Astrocyte (in vitro differentiated cells and primary cell): ENCODE measurements at regions not wholly inside any gene's neighbourhood (a gene's known extent, or its start where the extent isn't known, plus 50 kb on each side); places are given as distances from the start of the nearest gene placed in this dataset.

Source experiments
- DNase-seq: peaks from one replicate; pipeline ENCODE4 v3.0.0-alpha.2; 2010; ENCODE audit warnings: low read depth
- FAIRE-seq: peaks from 2 replicates; lab custom pipeline; 2011; peaks lifted over from hg19 to GRCh38; lab: Jason Lieb, UNC
- H2AFZ ChIP-seq: 2 replicates; pipeline ENCODE4 v1.6.0; 2012; ENCODE audit warnings: low read depth, low read length, inconsistent platforms
- H3K27ac ChIP-seq: 2 replicates; pipeline ENCODE4 v1.5.1; 2011; ENCODE audit warnings: low read depth, low read length, inconsistent platforms
- H3K27me3 ChIP-seq: 2 replicates; pipeline ENCODE4 v1.6.0; 2011; ENCODE audit warnings: low read length, inconsistent platforms; ENCODE audit not compliant: insufficient read depth
- H3K36me3 ChIP-seq: 2 replicates; pipeline ENCODE4 v1.5.1; 2011; ENCODE audit warnings: low read length, inconsistent platforms; ENCODE audit not compliant: insufficient read depth
- H3K4me1 ChIP-seq: 2 replicates; pipeline ENCODE4 v1.5.1; 2011; ENCODE audit warnings: low read length, inconsistent platforms; ENCODE audit not compliant: insufficient read depth
- H3K4me2 ChIP-seq: 2 replicates; pipeline ENCODE4 v1.6.0; 2012; ENCODE audit warnings: low read length, inconsistent platforms
- H3K4me3 ChIP-seq: 2 replicates; pipeline ENCODE4 v1.5.1; 2011; ENCODE audit warnings: low read depth, mild to moderate bottlenecking, low read length, inconsistent platforms; ENCODE audit not compliant: insufficient read depth
- H3K79me2 ChIP-seq: 2 replicates; pipeline ENCODE4 v1.6.0; 2012; ENCODE audit warnings: mild to moderate bottlenecking, low read length, inconsistent platforms; ENCODE audit not compliant: insufficient read depth
- H3K9ac ChIP-seq: 2 replicates; pipeline ENCODE4 v1.6.0; 2012; ENCODE audit warnings: mild to moderate bottlenecking, low read length, inconsistent platforms
- H3K9me3 ChIP-seq: 2 replicates; pipeline ENCODE4 v1.5.1; 2012; ENCODE audit warnings: low read depth, mild to moderate bottlenecking, low read length, inconsistent platforms; ENCODE audit not compliant: insufficient read depth
- H4K20me1 ChIP-seq: 2 replicates; pipeline ENCODE4 v1.6.0; 2012; ENCODE audit warnings: low read length, inconsistent platforms; ENCODE audit not compliant: insufficient read depth
- H3K27ac Mint-ChIP-seq: one replicate; pipeline ENCODE4 v1.8.0; 2021; ENCODE audit warnings: mild to moderate bottlenecking, mixed read lengths; ENCODE audit not compliant: unreplicated experiment
- H3K27me3 Mint-ChIP-seq: one replicate; pipeline ENCODE4 v1.8.0; 2021; ENCODE audit warnings: low read depth, mixed read lengths; ENCODE audit not compliant: unreplicated experiment
- H3K36me3 Mint-ChIP-seq: one replicate; pipeline ENCODE4 v1.8.0; 2021; ENCODE audit warnings: low read depth, mixed read lengths; ENCODE audit not compliant: unreplicated experiment
- H3K4me1 Mint-ChIP-seq: one replicate; pipeline ENCODE4 v1.8.0; 2021; ENCODE audit warnings: low read depth, mixed read lengths; ENCODE audit not compliant: unreplicated experiment
- H3K4me3 Mint-ChIP-seq: one replicate; pipeline ENCODE4 v1.8.0; 2021; ENCODE audit warnings: mild to moderate bottlenecking, moderate library complexity, mixed read lengths; ENCODE audit not compliant: unreplicated experiment
- H3K9me3 Mint-ChIP-seq: one replicate; pipeline ENCODE4 v1.8.0; 2021; ENCODE audit warnings: mild to moderate bottlenecking, mixed read lengths; ENCODE audit not compliant: unreplicated experiment
- EZH2 ChIP-seq: IDR thresholded peaks from 2 replicates; pipeline ENCODE4 v1.6.1; 2012; ENCODE audit warnings: mild to moderate bottlenecking, low read length, inconsistent platforms; ENCODE audit not compliant: insufficient read depth
- TF ChIP-seq, protein P1 (sequence below): IDR thresholded peaks from 2 replicates; pipeline ENCODE4 v1.5.1; 2011; ENCODE audit warnings: low read depth, mild to moderate bottlenecking, inconsistent platforms, low read length, moderate library complexity; ENCODE audit not compliant: insufficient read depth

DNA sequence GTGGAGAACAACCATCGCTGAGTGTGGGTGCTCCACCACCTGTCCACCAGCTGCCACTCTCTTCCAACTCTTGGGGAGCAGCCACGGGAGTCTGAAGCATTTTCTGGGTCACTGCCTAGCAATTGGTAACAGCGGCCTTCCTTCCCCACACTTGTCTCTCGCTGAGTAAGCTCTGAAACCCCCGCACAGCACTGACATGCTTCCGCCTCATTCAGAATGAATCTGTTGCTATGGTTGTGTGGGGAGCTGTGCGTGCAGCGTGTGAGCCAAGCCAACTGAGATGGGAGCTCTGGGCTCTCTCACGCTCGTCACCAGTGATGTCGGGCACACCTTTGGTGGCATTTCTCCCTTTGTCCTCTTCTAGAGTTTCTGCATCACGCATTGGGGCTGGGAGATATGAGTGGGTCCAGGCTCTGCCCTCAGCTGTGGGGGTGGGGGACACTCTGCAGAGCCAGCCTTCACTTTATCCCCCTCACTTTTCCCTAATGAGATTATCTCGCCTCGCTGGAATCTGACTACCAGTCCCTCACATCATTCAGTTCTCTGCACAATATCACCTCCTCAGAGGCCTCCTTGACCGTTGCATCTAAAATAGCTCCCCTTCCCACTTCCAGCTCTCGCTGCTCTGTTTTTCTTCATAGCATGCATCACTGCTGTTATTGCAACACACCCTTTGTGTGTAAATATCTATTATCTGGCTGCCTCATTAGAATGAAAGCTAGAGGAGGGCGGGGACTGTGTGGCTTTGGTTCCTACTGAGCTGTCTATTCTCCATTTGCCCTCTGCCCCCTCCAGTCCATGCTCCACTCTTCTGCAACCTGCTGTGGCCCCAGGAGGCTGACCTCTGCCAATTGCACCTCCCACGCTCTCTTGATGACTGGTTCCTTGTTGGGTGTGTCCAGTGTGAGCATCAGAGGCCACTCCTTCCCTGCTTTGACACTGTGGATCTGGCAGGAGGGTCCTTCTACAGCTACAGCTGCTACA, 569.9 kb upstream of the CADM1 start:
- peaks cover 2% of the 10 kb centered on the region for H3K27me3 Mint-ChIP-seq
- Histone ChIP-seq H4K20me1 (no peaks in the 10 kb centered on the region), H3K9ac (peak overlapping the region; percentile 23), H3K36me3 (no peaks in the 10 kb centered on the region), H3K4me3 (no peak overlapping the region), H3K79me2 (no peaks in the 10 kb centered on the region), H3K27ac (peak overlapping the region; percentile 7), H3K27me3 (peaks cover 7% of the 10 kb centered on the region), H3K9me3 (no peaks in the 10 kb centered on the region), H2AFZ (no peak overlapping the region), H3K4me2 (peak overlapping the region; percentile 65), H3K4me1 (peaks cover 9% of the 10 kb centered on the region)
- H3K27ac Mint-ChIP-seq, result no peak overlapping the region
- FAIRE-seq, result no peak
- H3K9me3 Mint-ChIP-seq, result no peaks in the 10 kb centered on the region
- peak; percentile 65 for DNase-seq
- H3K36me3 Mint-ChIP-seq, result no peaks in the 10 kb centered on the region
- H3K4me1 Mint-ChIP-seq, result peaks cover 19% of the 10 kb centered on the region
- TF ChIP-seq, protein P1, sequence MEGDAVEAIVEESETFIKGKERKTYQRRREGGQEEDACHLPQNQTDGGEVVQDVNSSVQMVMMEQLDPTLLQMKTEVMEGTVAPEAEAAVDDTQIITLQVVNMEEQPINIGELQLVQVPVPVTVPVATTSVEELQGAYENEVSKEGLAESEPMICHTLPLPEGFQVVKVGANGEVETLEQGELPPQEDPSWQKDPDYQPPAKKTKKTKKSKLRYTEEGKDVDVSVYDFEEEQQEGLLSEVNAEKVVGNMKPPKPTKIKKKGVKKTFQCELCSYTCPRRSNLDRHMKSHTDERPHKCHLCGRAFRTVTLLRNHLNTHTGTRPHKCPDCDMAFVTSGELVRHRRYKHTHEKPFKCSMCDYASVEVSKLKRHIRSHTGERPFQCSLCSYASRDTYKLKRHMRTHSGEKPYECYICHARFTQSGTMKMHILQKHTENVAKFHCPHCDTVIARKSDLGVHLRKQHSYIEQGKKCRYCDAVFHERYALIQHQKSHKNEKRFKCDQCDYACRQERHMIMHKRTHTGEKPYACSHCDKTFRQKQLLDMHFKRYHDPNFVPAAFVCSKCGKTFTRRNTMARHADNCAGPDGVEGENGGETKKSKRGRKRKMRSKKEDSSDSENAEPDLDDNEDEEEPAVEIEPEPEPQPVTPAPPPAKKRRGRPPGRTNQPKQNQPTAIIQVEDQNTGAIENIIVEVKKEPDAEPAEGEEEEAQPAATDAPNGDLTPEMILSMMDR, result no peak
- no peak for TF ChIP-seq EZH2
- H3K4me3 Mint-ChIP-seq, result no peak overlapping the region

DNA sequence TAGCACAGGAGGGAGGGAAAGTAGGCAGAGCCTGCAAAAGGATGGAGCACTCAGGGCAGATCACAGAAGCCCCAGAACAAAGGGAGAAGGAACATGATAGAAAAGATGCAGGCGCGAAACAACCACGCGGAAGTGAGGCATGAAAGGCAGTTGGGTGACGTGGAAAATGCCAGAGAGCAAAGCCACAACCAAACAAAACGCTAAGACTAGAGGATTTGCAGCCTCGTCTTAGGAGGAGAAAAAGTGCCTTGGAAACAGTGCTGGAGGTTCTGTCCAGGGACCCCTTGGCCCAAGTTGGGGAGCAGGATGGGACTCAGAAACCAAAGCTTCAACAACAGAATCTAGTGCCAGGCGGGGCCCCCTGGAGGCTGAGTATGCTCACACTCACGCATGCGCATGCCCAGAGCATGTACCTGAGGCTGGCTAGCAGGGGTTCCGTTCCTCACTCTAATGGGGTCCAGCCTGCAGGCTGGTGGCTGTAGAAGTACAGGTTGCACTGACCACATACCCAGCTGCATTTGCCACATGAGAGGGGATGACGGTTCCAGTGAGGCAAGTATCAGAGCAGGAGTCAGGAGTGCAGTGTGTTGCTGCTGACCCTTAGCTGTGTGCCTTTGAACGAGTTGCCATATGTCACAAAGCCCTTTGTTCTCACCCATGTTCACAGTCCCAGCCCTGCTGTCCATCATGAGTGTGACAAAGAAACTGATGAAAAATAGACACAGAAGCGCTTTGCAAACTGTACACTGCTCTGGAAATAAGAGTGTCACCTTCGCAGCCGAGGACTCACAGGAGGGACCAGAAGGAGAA, 568.6 kb upstream of the CADM1 start:
- Histone ChIP-seq H3K36me3 (no peaks in the 10 kb centered on the region), H3K4me2 (peak overlapping the region; percentile 37), H3K79me2 (no peaks in the 10 kb centered on the region), H3K27ac (no peak overlapping the region), H3K4me3 (no peak overlapping the region), H3K4me1 (peaks cover 9% of the 10 kb centered on the region), H3K27me3 (peaks cover 7% of the 10 kb centered on the region), H3K9me3 (no peaks in the 10 kb centered on the region), H2AFZ (peak overlapping the region; percentile 55), H3K9ac (no peak overlapping the region), H4K20me1 (no peaks in the 10 kb centered on the region)
- H3K9me3 Mint-ChIP-seq, result no peaks in the 10 kb centered on the region
- H3K27me3 Mint-ChIP-seq, result peaks cover 2% of the 10 kb centered on the region
- no peak overlapping the region for H3K4me3 Mint-ChIP-seq
- H3K27ac Mint-ChIP-seq, result no peak overlapping the region
- DNase-seq (no peak), FAIRE-seq (no peak)
- H3K4me1 Mint-ChIP-seq, result peaks cover 19% of the 10 kb centered on the region
- H3K36me3 Mint-ChIP-seq, result no peaks in the 10 kb centered on the region
- TF ChIP-seq EZH2, result no peak
- TF ChIP-seq, protein P1, result peak; percentile 10
